H9 (cell line): ENCODE measurements at regions not wholly inside any gene's neighbourhood (a gene's known extent, or its start where the extent isn't known, plus 50 kb on each side); places are given as distances from the start of the nearest gene placed in this dataset.

Source experiments
- DNase-seq: peaks from one replicate; pipeline ENCODE4 v3.0.0-alpha.2; 2017
- H2AFZ ChIP-seq: one replicate; pipeline ENCODE4 v1.6.1; 2013; ENCODE audit warnings: mild to moderate bottlenecking, low read length, control low read depth, moderate library complexity
- H2AK5ac ChIP-seq: 2 replicates; pipeline ENCODE4 v1.6.1; 2013; ENCODE audit warnings: low read length, control low read depth, mixed read lengths; ENCODE audit not compliant: insufficient read length
- H2BK120ac ChIP-seq: one replicate; pipeline ENCODE4 v1.6.1; 2013; ENCODE audit warnings: low read depth, mild to moderate bottlenecking, low read length, control low read depth, inconsistent platforms; ENCODE audit not compliant: poor library complexity, severe bottlenecking
- H2BK12ac ChIP-seq: 2 replicates; pipeline ENCODE4 v1.6.1; 2013; ENCODE audit warnings: low read length, control low read depth, mixed read lengths, low read depth; ENCODE audit not compliant: insufficient read length
- H2BK15ac ChIP-seq: 2 replicates; pipeline ENCODE4 v1.6.1; 2013; ENCODE audit warnings: low read depth, low read length, control low read depth
- H2BK20ac ChIP-seq: one replicate; pipeline ENCODE4 v1.6.1; 2013; ENCODE audit warnings: low read depth, mild to moderate bottlenecking, low read length, control low read depth, inconsistent platforms; ENCODE audit not compliant: poor library complexity, severe bottlenecking
- H2BK5ac ChIP-seq: 2 replicates; pipeline ENCODE4 v1.6.1; 2013; ENCODE audit warnings: low read length, control low read depth, mixed read lengths; ENCODE audit not compliant: insufficient read length
- H3K14ac ChIP-seq: 2 replicates; pipeline ENCODE4 v1.6.1; 2013; ENCODE audit warnings: low read length, control low read depth; ENCODE audit not compliant: insufficient read depth
- H3K18ac ChIP-seq: 2 replicates; pipeline ENCODE4 v1.6.1; 2013; ENCODE audit warnings: low read depth, mild to moderate bottlenecking, mixed read lengths, low read length, control low read depth; ENCODE audit not compliant: insufficient read length
- H3K23ac ChIP-seq: 2 replicates; pipeline ENCODE4 v1.6.1; 2013; ENCODE audit warnings: low read length, control low read depth, mixed read lengths, low read depth; ENCODE audit not compliant: insufficient read length
- H3K23me2 ChIP-seq: 2 replicates; pipeline ENCODE4 v1.6.1; 2013; ENCODE audit warnings: low read depth, mild to moderate bottlenecking, mixed read lengths, low read length, control low read depth; ENCODE audit not compliant: insufficient read length, poor library complexity, severe bottlenecking
- H3K27ac ChIP-seq: 2 replicates; pipeline ENCODE4 v1.5.1; 2013; ENCODE audit warnings: low read length, control low read depth, mixed read lengths, low read depth; ENCODE audit not compliant: insufficient read length
- H3K27me3 ChIP-seq: 2 replicates; pipeline ENCODE4 v1.6.1; 2013; ENCODE audit warnings: low read length, control low read depth, inconsistent platforms; ENCODE audit not compliant: insufficient read depth
- H3K4ac ChIP-seq: 2 replicates; pipeline ENCODE4 v1.6.1; 2013; ENCODE audit warnings: low read depth, mild to moderate bottlenecking, control low read depth, inconsistent platforms, low read length, moderate library complexity
- H3K4me1 ChIP-seq: 2 replicates; pipeline ENCODE4 v1.6.1; 2013; ENCODE audit warnings: low read length, control low read depth, inconsistent platforms; ENCODE audit not compliant: insufficient read depth
- H3K4me2 ChIP-seq: 2 replicates; pipeline ENCODE4 v1.6.1; 2013; ENCODE audit warnings: low read length, control low read depth, mixed read lengths; ENCODE audit not compliant: insufficient read length, insufficient read depth
- H3K56ac ChIP-seq: 2 replicates; pipeline ENCODE4 v1.6.1; 2013; ENCODE audit warnings: low read depth, mild to moderate bottlenecking, mixed read lengths, low read length, control low read depth; ENCODE audit not compliant: insufficient read length
- H3K79me1 ChIP-seq: 2 replicates; pipeline ENCODE4 v1.6.1; 2013; ENCODE audit warnings: low read depth, mild to moderate bottlenecking, moderate library complexity, low read length, control low read depth, inconsistent platforms; ENCODE audit not compliant: insufficient read depth, poor library complexity, severe bottlenecking
- H3K79me2 ChIP-seq: 2 replicates; pipeline ENCODE4 v1.6.1; 2013; ENCODE audit warnings: low read length, control low read depth, inconsistent platforms; ENCODE audit not compliant: insufficient read depth
- H3K9ac ChIP-seq: 2 replicates; pipeline ENCODE4 v1.6.1; 2013; ENCODE audit warnings: low read length, control low read depth, mixed read lengths; ENCODE audit not compliant: insufficient read length; ENCODE audit errors: extremely low read depth
- H3K9me3 ChIP-seq: one replicate; pipeline ENCODE4 v1.6.1; 2013; ENCODE audit warnings: low read depth, low read length, inconsistent platforms; ENCODE audit not compliant: control insufficient read depth
- H3T11ph ChIP-seq: one replicate; pipeline ENCODE4 v1.6.1; 2013; ENCODE audit warnings: mild to moderate bottlenecking, low read length, control low read depth, inconsistent platforms
- H4K20me1 ChIP-seq: one replicate; pipeline ENCODE4 v1.6.1; 2013; ENCODE audit not compliant: control insufficient read depth, insufficient read length, insufficient read depth
- H4K5ac ChIP-seq: 2 replicates; pipeline ENCODE4 v1.6.1; 2013; ENCODE audit warnings: low read depth, mild to moderate bottlenecking, mixed read lengths, low read length, control low read depth; ENCODE audit not compliant: insufficient read length
- H4K8ac ChIP-seq: replicated peaks from 2 replicates; pipeline ENCODE4 v1.6.1; 2013; ENCODE audit warnings: low read length, control low read depth, mixed read lengths, low read depth; ENCODE audit not compliant: insufficient read length
- H4K91ac ChIP-seq: 2 replicates; pipeline ENCODE4 v1.6.1; 2013; ENCODE audit warnings: low read depth, mild to moderate bottlenecking, moderate library complexity, mixed read lengths, low read length, control low read depth; ENCODE audit not compliant: insufficient read length
- H3K27ac Mint-ChIP-seq, 3 experiments: 2 replicates in 2 of 3; 3 replicates in 1 of 3; pipeline ENCODE4 v1.8.0; 2020 to 2021; ENCODE audit warnings: mixed read lengths in 3 of 3, mild to moderate bottlenecking in 1 of 3, moderate library complexity in 1 of 3
- H3K27me3 Mint-ChIP-seq: 2 replicates; pipeline ENCODE4 v1.8.0; 2021; ENCODE audit warnings: low read depth, mild to moderate bottlenecking, moderate library complexity, mixed read lengths
- H3K36me3 Mint-ChIP-seq, 3 experiments: 2 replicates in 2 of 3; 3 replicates in 1 of 3; pipeline ENCODE4 v1.8.0; 2020 to 2021; ENCODE audit warnings: low read depth in 3 of 3, mixed read lengths in 3 of 3; ENCODE audit not compliant: insufficient read depth in 1 of 3
- H3K4me1 Mint-ChIP-seq, 2 experiments: 2 replicates each; pipeline ENCODE4 v1.8.0; 2020; ENCODE audit warnings: mixed read lengths in 2 of 2
- H3K4me3 Mint-ChIP-seq, 2 experiments: 2 replicates in 1 of 2; 3 replicates in 1 of 2; pipeline ENCODE4 v1.8.0; 2020 to 2021; ENCODE audit warnings: mild to moderate bottlenecking in 2 of 2, mixed read lengths in 2 of 2, moderate library complexity in 1 of 2
- H3K9me3 Mint-ChIP-seq, 2 experiments: 2 replicates in 1 of 2; 3 replicates in 1 of 2; pipeline ENCODE4 v1.8.0; 2020; ENCODE audit warnings: mild to moderate bottlenecking in 2 of 2, mixed read lengths in 2 of 2, moderate library complexity in 1 of 2
- CTCF ChIP-seq: fragments of 200-600 bp; sonication (generic); conservative IDR thresholded peaks from 3 replicates; pipeline ENCODE4 v1.8.0; 2021; ENCODE audit warnings: antibody characterized with exemption, mild to moderate bottlenecking

GRCh38 chr5:83866181-83866580 is 145.5 kb upstream of the HAPLN1 start:
- no peak for DNase-seq
- Histone ChIP-seq H3K4me1 (no peaks in the 10 kb centered on the region), H3K23ac (no peak overlapping the region), H3K27ac (no peak overlapping the region), H4K20me1 (no peaks in the 10 kb centered on the region), H3K4ac (no peak overlapping the region), H3K9me3 (no peaks in the 10 kb centered on the region), H2AK5ac (no peak overlapping the region), H2BK120ac (no peak overlapping the region), H3K79me2 (no peaks in the 10 kb centered on the region), H3K14ac (no peak overlapping the region), H4K5ac (no peak overlapping the region), H2BK12ac (no peak overlapping the region), H3K27me3 (no peaks in the 10 kb centered on the region), H2BK15ac (no peak overlapping the region), H2AFZ (no peak overlapping the region), H4K8ac (no peak overlapping the region), H2BK5ac (no peak overlapping the region), H4K91ac (no peak overlapping the region), H3K4me2 (no peak overlapping the region), H3K18ac (no peak overlapping the region), H3T11ph (no peak overlapping the region), H2BK20ac (no peak overlapping the region), H3K79me1 (no peaks in the 10 kb centered on the region), H3K23me2 (no peaks in the 10 kb centered on the region), H3K9ac (no peak overlapping the region), H3K56ac (no peak overlapping the region)
- H3K27me3 Mint-ChIP-seq: peaks cover 1% of the 10 kb centered on the region; the same call in 1 of the 2 replicates
- no peaks in the 10 kb centered on the region for H3K9me3 Mint-ChIP-seq
- no peak overlapping the region for H3K27ac Mint-ChIP-seq
- TF ChIP-seq CTCF: no peak
- 0 out of 4 replicates have a peak, but pooled peaks cover 0 to 3% of the 10 kb centered on the region in 2 experiments for H3K4me1 Mint-ChIP-seq
- H3K36me3 Mint-ChIP-seq: no peaks in the 10 kb centered on the region
- H3K4me3 Mint-ChIP-seq: no peak overlapping the region
